HG03354 (cell line): ENCODE measurements at regions not wholly inside any gene's neighbourhood (a gene's known extent, or its start where the extent isn't known, plus 50 kb on each side); places are given as distances from the start of the nearest gene placed in this dataset.

Source experiments
- ATAC-seq: cut with Tn5 transposase; IDR thresholded peaks from one replicate; pipeline ENCODE4 v1.9.1; 2021; ENCODE audit warnings: mild to moderate bottlenecking; ENCODE audit not compliant: unreplicated experiment, poor library complexity, severe bottlenecking

- no peak for ATAC-seq
Observed at GRCh38 chr1:34404804-34405203, 228.1 kb downstream of the C1orf94 start.

- no peak for ATAC-seq
Observed at GRCh38 chr1:34405266-34405959, 228.7 kb downstream of the C1orf94 start.

- ATAC-seq, result no peak
Observed at GRCh38 chr1:34406377-34406776, 229.7 kb downstream of the C1orf94 start.

DNA sequence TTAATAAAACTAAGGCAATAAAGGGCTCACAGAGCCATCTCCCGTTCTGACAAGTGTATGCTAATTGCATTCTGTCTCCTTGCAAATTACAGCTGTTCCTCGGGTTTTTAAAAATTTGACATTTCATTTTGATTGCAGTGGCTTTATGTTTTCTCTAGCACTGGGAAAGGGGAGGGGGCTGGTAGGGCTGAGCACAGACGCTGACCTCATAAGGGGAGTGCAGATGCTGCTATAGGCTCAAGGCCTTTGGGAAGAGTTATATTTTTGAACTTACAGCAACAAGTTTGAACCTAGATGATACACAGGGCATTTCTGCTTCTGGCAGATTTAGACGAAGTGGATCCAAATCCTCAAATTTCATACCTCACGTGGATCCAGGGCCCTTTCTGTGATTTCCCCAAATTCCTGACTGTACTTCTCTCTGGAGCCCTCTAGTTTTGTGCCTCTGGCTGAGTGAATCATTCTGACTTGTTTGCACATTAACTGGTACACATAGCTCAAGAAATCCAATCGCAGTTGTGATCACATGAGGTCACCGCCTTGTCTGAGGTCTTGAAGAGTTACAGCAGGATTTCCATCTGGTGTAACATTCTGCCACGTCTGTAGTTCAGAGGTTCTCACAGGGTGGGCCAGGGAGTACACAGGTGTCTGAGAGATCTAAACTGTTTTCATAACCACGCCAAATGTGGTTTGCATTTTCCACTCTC lies 230.3 kb downstream of the C1orf94 start:
- no peak for ATAC-seq

DNA sequence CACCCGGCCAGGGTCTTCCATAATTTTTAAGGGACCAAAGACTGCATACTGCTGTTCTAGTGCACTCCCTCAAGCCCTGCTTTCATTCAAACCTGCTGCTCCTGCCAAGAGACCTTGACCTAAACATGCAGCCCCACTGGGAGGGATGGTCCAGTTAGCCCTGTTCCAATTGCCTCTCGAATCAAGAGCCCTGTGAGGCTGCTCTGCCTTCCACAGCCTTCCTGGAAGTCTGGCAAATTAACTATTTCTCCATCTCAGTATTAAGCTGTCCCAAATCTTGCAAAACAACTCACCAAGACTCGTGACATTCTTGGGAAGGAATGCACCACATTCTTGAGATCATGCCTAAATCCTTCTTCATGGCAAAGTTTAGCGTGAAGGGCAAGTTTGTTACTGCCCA lies 231.3 kb downstream of the C1orf94 start:
- ATAC-seq, result no peak

DNA sequence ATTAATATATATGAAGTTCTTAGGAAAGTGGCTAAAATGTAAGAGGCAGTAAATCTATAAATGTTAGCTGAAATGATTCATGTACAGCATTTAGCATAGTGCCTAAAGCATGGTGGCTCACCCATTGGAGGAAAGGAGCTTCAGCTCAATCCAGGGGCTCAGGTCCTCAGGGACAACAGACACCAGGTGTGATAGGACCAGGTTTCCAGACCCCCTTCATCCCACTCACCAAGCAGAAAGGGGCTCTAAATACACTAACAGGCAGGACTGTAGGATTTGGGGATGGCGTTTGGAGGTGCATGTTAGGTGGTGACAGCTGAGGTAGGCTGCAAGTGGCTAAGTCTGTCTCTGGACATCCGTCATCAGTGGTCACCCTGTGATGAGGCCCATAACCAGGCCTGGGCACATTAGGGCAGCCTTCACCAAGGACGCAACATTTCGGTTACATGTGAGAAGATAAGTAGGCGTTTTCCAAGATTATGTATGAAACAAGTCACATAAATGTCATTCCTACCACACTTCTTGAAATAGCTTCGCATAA lies 233.1 kb downstream of the C1orf94 start:
- ATAC-seq, result no peak

DNA sequence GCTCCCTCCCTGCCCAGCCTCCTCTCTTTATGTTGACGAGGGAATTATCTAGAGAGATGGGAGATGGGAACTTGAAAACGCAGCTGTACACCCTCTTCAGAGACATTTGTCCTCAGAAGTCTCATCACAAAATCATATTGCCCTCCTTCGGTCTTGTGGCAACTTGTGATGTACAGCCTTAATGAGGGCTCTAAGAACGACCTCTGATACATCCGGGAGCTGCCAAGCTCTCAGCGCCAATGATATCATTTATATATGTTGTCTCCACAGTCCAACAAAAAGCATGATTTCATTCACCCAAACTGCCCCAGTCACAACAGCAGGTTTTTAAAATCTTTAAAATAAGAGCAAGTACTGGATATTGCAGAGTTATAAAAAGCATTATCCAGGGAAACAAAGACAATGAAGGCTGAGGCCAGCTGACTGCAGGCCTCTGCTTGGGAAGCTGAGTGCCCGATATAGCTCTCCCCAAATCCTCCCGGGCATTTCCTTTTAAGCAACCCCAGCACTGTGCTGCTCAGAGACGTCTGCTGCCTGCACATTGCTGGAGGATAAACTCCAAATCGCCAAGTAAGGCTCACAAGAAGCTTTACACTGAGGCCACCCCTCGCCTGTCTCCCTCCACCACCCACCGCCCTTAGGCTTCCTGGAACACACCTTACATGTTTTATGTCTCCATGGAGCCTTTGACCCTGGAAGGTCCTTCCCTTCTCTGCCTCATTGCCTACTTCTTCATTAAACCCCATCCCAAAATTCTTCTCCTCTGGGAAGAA lies 236.1 kb downstream of the C1orf94 start:
- ATAC-seq, result no peak

DNA sequence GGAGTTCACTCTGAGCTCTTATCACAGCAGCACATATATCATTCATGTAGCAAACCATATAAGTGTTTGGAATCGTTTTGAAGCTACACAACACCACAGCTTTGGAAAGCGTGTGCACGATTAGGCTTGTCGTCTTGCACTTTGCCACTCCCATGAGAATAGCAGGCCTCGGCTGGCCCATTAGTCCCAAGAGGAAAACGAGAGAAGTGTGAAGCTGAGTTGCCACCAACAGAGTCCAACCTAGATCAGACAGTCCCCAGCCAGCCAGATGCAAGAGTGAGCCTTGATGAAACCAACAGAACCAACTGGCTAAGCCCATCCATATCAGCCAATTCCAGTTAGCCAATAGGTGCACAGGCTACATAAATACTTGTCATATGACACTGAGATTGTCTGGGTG lies 238.4 kb downstream of the C1orf94 start:
- ATAC-seq, result no peak

DNA sequence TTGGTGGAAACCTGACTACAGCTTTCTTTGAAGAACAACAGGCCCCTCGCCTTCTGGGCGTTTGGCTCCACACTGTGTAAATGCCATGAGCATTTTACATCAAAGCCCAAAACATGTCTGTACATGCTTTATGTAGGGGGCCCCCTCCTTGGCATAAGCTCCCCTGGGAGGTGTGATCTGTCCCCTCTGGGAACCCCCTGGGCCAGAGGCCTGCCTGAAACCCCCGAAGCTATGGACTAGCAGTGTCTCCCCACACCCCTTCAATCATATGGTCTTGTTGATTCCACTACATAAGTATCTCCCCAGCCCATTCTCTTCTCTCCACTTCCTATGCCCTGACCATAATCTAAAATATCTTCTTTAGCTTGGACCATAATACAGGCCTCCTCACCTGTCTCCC lies 241.5 kb downstream of the C1orf94 start:
- ATAC-seq, result no peak

GRCh38 chr1:34419663-34420136 lies 243.0 kb downstream of the C1orf94 start:
- no peak for ATAC-seq

DNA sequence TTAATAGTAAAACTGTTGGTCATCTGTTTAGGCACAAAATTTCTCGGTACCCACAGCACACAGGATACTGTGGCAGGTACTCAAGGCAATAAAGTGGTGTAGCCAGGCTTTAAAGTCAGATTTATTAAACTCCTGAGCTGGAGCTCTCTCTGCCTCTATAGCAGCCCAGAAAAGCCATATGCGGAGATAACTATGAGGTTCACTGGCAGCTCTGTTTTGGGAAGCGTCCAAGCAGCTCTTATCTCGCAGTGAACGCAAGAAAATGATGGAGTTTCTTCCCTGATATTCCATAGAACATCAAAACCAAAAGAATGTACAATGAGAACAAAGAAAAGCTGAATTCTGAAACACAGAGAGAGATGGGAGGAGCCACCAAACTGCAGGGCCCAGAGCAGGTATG lies 248.3 kb downstream of the C1orf94 start:
- no peak for ATAC-seq

DNA sequence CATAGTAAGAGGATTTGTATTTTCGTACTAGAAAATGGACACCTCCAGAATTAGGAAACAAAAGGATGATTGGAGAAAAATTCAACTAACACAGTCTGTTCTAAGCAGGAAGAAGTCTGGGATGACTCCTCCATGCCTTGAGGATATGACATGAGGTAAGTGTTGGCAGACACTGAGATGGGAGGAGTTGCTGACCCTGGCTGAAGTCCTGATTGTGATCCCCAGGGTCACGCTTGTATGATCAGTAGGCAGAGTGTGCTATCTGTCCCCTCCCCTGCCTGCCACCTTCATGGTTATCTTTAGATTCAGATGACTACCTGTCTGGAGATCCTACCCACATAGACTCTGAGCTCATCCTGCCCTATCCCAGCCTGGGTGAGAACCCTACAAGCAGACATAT lies 249.1 kb downstream of the C1orf94 start:
- ATAC-seq, result no peak

DNA sequence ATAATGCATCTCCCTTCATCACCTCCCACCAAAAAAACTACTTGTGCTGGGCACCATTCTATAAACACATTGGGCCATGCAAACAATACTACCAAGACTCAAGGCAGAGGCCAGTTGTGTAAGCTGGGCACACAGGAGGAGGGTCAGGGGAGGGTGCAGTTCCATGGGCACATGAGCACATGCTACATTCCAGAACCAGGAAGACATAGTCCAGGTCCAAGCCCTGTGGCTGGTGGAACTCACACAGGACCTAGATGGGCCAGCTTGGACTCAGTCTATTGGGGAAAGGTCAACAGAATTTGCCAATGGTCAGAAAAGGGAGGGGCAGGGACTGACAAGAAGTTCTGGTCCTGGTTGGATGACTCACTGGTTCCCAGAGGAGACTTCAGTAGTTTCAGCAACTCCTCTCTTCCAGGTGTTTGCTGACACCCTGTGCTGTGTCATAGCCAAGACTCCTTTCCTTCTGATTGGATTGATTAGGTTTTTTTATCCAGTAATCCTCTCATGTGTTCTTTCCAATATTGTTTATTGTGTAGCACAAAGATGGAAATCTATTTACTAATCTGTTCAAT lies 249.7 kb downstream of the C1orf94 start:
- ATAC-seq, result no peak

DNA sequence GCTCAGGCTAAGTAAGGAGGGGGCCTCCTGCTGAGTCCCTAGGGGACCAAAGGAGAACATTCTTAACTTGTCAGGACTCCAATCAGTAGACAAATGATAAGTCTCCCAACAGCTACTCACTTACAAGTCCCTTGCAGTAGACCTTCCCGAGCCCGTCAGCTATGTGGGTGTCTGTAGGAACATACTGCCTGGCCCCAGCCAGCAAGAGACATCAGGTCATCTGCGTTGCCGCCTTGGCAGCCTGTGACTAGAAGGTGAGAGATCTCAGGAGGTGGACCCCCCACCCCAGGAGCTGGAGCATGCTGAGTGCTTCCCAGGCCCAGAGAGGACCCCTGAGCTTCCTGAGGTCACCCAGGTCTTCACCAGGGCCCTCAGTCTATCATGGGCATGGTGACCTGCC lies 250.5 kb downstream of the C1orf94 start:
- ATAC-seq, result no peak

- no peak for ATAC-seq
Observed at GRCh38 chr1:34433099-34433498, 256.4 kb downstream of the C1orf94 start.

DNA sequence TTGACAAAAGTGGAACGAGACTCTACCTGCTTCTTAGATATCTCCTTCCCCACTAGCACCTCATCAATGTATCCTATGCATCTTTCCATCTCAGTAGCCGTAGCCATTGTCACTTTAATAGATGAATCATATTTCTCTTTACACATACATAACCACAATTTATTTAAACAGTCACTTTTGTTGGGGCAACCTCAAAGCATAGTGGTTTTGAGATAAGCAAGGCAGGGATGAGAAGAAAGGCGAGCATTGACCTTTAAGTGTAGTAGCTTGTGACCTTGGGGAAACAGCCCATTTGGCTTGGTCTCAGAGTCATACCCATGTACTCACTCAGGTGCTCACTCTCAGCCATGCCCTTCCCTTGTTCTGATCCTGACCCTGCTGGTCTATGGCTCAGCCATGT lies 260.1 kb downstream of the C1orf94 start:
- no peak for ATAC-seq

DNA sequence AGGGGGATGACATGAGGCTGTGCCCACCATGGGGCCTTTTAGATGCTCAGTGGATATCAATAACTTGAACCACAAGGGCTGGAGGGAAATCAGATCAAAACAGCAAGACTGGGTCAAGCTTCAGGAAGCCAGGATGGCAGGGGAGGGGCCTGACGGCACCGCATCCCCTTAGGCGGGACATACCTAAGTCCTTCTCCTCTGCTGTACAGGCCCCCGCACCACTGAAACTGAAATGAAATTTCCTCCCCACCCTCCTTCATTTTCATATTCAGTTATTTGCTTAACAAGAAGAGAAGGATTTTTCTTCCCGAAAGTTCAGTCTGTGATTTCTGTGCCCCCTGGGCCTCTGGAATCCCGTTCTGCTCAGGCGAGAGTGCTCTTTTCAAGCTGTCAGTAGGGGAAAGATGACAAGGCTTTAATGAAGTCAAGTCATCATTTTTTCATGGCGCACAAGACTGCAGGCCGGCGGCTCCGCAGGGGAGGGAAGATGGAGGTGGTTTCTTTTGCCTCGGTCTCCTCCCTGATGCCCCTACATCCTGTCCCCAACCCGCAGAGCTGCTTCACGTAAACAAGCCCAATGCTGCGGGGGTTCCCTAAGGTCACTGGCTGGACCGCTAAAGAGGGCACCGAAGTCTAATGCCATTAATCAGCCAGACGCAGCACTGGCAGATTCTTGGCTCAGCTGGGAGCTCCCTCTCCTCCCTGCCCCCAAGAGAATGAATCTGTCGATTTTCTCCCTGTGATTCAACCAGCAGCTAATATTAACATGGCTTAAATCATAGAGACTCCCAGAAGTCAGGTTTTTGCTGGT lies 264.8 kb downstream of the C1orf94 start:
- no peak for ATAC-seq

GRCh38 chr1:34444516-34444915 lies 267.8 kb downstream of the C1orf94 start:
- ATAC-seq, result no peak

DNA sequence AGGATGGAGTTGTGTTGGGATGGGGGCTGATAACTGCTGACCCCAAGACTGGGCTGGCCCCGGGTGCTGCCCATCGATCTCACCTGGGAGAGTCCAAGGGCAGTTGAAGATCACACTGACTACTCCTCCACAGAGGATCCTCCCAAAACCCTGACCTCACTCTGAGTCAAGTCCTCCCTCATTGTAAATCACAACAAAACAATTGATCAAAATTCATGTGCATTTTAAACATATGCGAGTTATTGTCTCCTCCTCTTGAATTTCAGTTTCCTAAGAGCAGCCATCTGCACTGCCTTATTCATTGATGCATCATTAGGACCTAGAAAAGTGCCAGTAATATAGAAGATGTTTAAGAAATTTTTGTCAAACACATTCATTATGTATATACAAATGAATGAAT lies 273.6 kb downstream of the C1orf94 start:
- no peak for ATAC-seq
